Mesendoderm (in vitro differentiated cells): ENCODE measurements at regions not wholly inside any gene's neighbourhood (a gene's known extent, or its start where the extent isn't known, plus 50 kb on each side); places are given as distances from the start of the nearest gene placed in this dataset.
"Not testable (repeated sequence)": the region's sequence is repeated elsewhere in the genome, so short reads cannot be mapped to it uniquely, and the experiment has no call there.

Source experiments
- DNase-seq: peaks from one replicate; pipeline ENCODE4 v3.0.0; 2013
- H2AK5ac ChIP-seq: 2 replicates; pipeline ENCODE4 v1.6.1; 2013; ENCODE audit warnings: low read length, inconsistent platforms
- H2BK120ac ChIP-seq: 2 replicates; pipeline ENCODE4 v1.6.1; 2013; ENCODE audit warnings: low read depth, mild to moderate bottlenecking, low read length, moderate library complexity, mixed read lengths
- H2BK15ac ChIP-seq: replicated peaks from 2 replicates; pipeline ENCODE4 v1.6.1; 2013; ENCODE audit warnings: low read depth, mild to moderate bottlenecking, moderate library complexity
- H2BK5ac ChIP-seq: 2 replicates; pipeline ENCODE4 v1.6.1; 2013; ENCODE audit warnings: low read length, inconsistent platforms
- H3K18ac ChIP-seq: 2 replicates; pipeline ENCODE4 v1.6.1; 2013; ENCODE audit warnings: mild to moderate bottlenecking, low read length, mixed read lengths
- H3K23ac ChIP-seq: one replicate; pipeline ENCODE4 v1.6.1; 2013; ENCODE audit warnings: low read length
- H3K27ac ChIP-seq: 2 replicates; pipeline ENCODE4 v1.5.1; 2013; ENCODE audit warnings: low read depth, mild to moderate bottlenecking, inconsistent platforms, low read length, moderate library complexity
- H3K27me3 ChIP-seq: 2 replicates; pipeline ENCODE4 v1.6.1; 2013; ENCODE audit warnings: low read length, control low read depth, mild to moderate bottlenecking, inconsistent platforms; ENCODE audit not compliant: insufficient read depth, poor library complexity
- H3K36me3 ChIP-seq: 2 replicates; pipeline ENCODE4 v1.6.1; 2013; ENCODE audit warnings: low read length, inconsistent platforms; ENCODE audit not compliant: control insufficient read depth, insufficient read depth
- H3K4ac ChIP-seq: one replicate; pipeline ENCODE4 v1.6.1; 2013; ENCODE audit warnings: low read depth, mild to moderate bottlenecking, low read length, moderate library complexity
- H3K4me1 ChIP-seq: 2 replicates; pipeline ENCODE4 v1.6.1; 2013; ENCODE audit warnings: low read depth, low read length, inconsistent platforms; ENCODE audit not compliant: control insufficient read depth
- H3K4me2 ChIP-seq: 2 replicates; pipeline ENCODE4 v1.6.1; 2013; ENCODE audit warnings: low read length
- H3K4me3 ChIP-seq: 2 replicates; pipeline ENCODE4 v1.5.1; 2013; ENCODE audit warnings: mild to moderate bottlenecking, low read length
- H3K56ac ChIP-seq: one replicate; pipeline ENCODE4 v1.6.1; 2013; ENCODE audit warnings: low read length
- H3K79me1 ChIP-seq: 2 replicates; pipeline ENCODE4 v1.6.1; 2013; ENCODE audit warnings: low read length, inconsistent platforms
- H3K79me2 ChIP-seq: 2 replicates; pipeline ENCODE4 v1.6.1; 2013; ENCODE audit warnings: mild to moderate bottlenecking, low read length; ENCODE audit not compliant: control insufficient read depth, insufficient read depth
- H3K9ac ChIP-seq: 2 replicates; pipeline ENCODE4 v1.6.1; 2013; ENCODE audit warnings: low read length, inconsistent platforms
- H4K5ac ChIP-seq: one replicate; pipeline ENCODE4 v1.6.1; 2013; ENCODE audit warnings: low read length
- H4K8ac ChIP-seq: one replicate; pipeline ENCODE4 v1.6.1; 2013; ENCODE audit warnings: low read depth, mild to moderate bottlenecking, control low read depth, low read length, moderate library complexity
- WGBS: extraction: QIAGEN DNeasy Blood & Tissue Kit; methylation state at CpG from one replicate; pipeline ENCODE4 v1.1.7; 2013; ENCODE audit warnings: low lambda C conversion rate, missing lambda C conversion rate; ENCODE audit not compliant: insufficient coverage; ENCODE audit errors: extremely low coverage; 5-methylcytosine and 5-hydroxymethylcytosine counted together

DNA sequence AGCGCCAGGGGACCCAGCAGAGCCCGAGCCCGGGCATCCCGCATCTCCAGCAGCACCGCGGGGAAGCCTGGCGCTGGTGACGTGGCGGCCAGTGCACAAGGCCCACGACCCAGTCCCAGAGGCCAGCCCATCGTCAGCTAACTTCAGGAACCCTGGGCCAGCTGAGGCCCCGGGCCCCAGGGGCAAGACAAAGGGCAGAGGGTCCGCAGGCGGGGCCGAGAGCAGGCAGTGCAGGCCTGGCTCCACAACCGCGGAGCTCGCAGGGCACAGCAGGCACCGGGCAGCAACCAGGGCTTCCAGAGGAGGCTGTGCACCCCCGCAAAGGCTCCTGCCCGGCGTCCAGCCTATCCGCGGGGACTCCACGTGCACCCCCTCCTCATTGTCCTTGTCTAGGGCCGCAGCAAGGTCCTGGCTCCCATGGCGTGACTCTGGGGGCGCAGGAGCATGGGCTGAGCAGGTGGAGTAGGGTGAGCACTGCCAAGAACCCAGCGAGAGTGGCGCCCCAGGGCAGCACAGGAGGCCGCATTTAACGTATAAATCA lies 352.5 kb downstream of the KCNJ18 start:
- H3K56ac ChIP-seq, H3K36me3 ChIP-seq, H3K23ac ChIP-seq, DNase-seq, H2BK120ac ChIP-seq, H4K8ac ChIP-seq, H3K4me3 ChIP-seq, H3K4me2 ChIP-seq, H2BK5ac ChIP-seq, H3K27me3 ChIP-seq, H3K27ac ChIP-seq, H4K5ac ChIP-seq, H3K4ac ChIP-seq, H3K79me2 ChIP-seq, H3K79me1 ChIP-seq, H3K4me1 ChIP-seq, H3K18ac ChIP-seq, H3K9ac ChIP-seq, H2BK15ac ChIP-seq, H2AK5ac ChIP-seq: not testable (repeated sequence)
- WGBS: no CpG with 5 or more reads among the region's 32 CpGs

GRCh38 chr17:22047521-22047920 lies 355.2 kb downstream of the KCNJ18 start:
- H3K23ac ChIP-seq, H3K4ac ChIP-seq, H3K79me1 ChIP-seq, H3K4me3 ChIP-seq, H2BK120ac ChIP-seq, H3K4me1 ChIP-seq, DNase-seq, H3K27me3 ChIP-seq, H2BK15ac ChIP-seq, H2BK5ac ChIP-seq, H3K56ac ChIP-seq, H4K8ac ChIP-seq, H3K18ac ChIP-seq, H3K36me3 ChIP-seq, H4K5ac ChIP-seq, H3K9ac ChIP-seq, H2AK5ac ChIP-seq, H3K27ac ChIP-seq, H3K4me2 ChIP-seq, H3K79me2 ChIP-seq: not testable (repeated sequence)
- WGBS: no CpG with 5 or more reads among the region's 6 CpGs

- not testable (repeated sequence) for H3K27ac ChIP-seq, H3K4ac ChIP-seq, H4K8ac ChIP-seq, H3K36me3 ChIP-seq, H4K5ac ChIP-seq, H2AK5ac ChIP-seq, H3K9ac ChIP-seq, H3K56ac ChIP-seq, H3K4me1 ChIP-seq, H3K4me2 ChIP-seq, H3K23ac ChIP-seq, DNase-seq, H2BK5ac ChIP-seq, H3K27me3 ChIP-seq, H3K79me2 ChIP-seq, H2BK120ac ChIP-seq, H3K4me3 ChIP-seq, H3K79me1 ChIP-seq, H3K18ac ChIP-seq, H2BK15ac ChIP-seq
- WGBS: no CpG with 5 or more reads among the region's 5 CpGs
Observed at GRCh38 chr17:22048226-22048625, 355.9 kb downstream of the KCNJ18 start.

DNA sequence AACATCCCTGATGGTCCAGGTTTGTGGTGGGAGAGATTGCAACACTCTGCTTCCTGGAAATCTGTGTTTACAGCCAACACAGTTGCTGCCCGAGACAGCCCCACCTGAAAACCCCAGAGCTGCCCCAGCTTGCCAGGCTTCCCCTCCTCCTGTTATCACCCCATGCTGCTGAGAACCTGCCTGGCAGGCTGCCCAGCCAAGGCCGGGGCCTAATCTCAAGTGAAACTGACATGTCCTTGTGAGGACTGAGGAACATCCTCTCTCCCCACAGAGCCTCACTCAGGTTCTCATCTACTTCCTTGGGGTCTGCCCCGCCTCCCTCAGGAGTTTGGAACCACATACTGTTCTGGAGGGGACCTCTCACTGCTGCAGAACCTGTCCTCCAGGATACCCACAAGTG lies 358.4 kb downstream of the KCNJ18 start:
- H4K5ac ChIP-seq, H2AK5ac ChIP-seq, H3K9ac ChIP-seq, H3K27ac ChIP-seq, H4K8ac ChIP-seq, H3K36me3 ChIP-seq, DNase-seq, H3K79me1 ChIP-seq, H3K56ac ChIP-seq, H3K4me2 ChIP-seq, H3K79me2 ChIP-seq, H3K4me3 ChIP-seq, H3K27me3 ChIP-seq, H3K18ac ChIP-seq, H2BK5ac ChIP-seq, H3K23ac ChIP-seq, H2BK120ac ChIP-seq, H2BK15ac ChIP-seq, H3K4me1 ChIP-seq, H3K4ac ChIP-seq: not testable (repeated sequence)
- no CpG with 5 or more reads among the region's 3 CpGs for WGBS

GRCh38 chr17:22052715-22053114 lies 360.4 kb downstream of the KCNJ18 start:
- not testable (repeated sequence) for H3K9ac ChIP-seq, H3K23ac ChIP-seq, H3K79me1 ChIP-seq, H2BK5ac ChIP-seq, H3K56ac ChIP-seq, H3K18ac ChIP-seq, H2BK15ac ChIP-seq, H3K27ac ChIP-seq, H3K4me3 ChIP-seq, DNase-seq, H4K8ac ChIP-seq, H2BK120ac ChIP-seq, H3K4me2 ChIP-seq, H3K36me3 ChIP-seq, H3K27me3 ChIP-seq, H3K79me2 ChIP-seq, H2AK5ac ChIP-seq, H3K4me1 ChIP-seq, H4K5ac ChIP-seq, H3K4ac ChIP-seq

DNA sequence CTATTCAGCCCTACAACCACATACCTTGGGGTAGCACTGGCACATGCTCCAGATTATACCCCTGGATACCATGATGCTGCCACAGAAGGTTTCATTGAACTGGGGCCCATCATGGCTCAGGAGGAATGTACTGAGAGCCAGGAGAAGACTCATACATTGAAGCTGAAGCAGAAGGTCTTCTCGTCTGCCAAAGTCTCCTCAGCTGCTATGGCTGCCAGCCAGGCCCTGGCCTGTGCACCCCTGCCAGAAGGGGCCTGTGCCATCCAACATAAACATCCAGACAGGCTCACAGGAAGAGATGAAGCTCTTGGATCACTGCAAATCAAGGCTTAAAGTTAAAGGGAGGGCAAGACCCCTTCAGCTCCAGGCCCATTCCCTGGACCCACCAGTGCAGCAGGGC lies 364.2 kb downstream of the KCNJ18 start:
- H4K8ac ChIP-seq, H3K36me3 ChIP-seq, H3K56ac ChIP-seq, H3K4me1 ChIP-seq, H3K27ac ChIP-seq, H3K79me2 ChIP-seq, H3K23ac ChIP-seq, H3K4ac ChIP-seq, H4K5ac ChIP-seq, H2BK5ac ChIP-seq, H2AK5ac ChIP-seq, H3K27me3 ChIP-seq, DNase-seq, H3K4me3 ChIP-seq, H3K79me1 ChIP-seq, H2BK120ac ChIP-seq, H3K4me2 ChIP-seq, H2BK15ac ChIP-seq, H3K9ac ChIP-seq, H3K18ac ChIP-seq: not testable (repeated sequence)
- WGBS: no CpG with 5 or more reads among the region's 1 CpG
